H9 (cell line): ENCODE measurements at regions not wholly inside any gene's neighbourhood (a gene's known extent, or its start where the extent isn't known, plus 50 kb on each side); places are given as distances from the start of the nearest gene placed in this dataset.

Experiments used
- DNase-seq: peaks from one replicate; pipeline ENCODE4 v3.0.0-alpha.2; 2017
- H2AFZ ChIP-seq: one replicate; pipeline ENCODE4 v1.6.1; 2013; ENCODE audit warnings: mild to moderate bottlenecking, low read length, control low read depth, moderate library complexity
- H2AK5ac ChIP-seq: 2 replicates; pipeline ENCODE4 v1.6.1; 2013; ENCODE audit warnings: low read length, control low read depth, mixed read lengths; ENCODE audit not compliant: insufficient read length
- H2BK120ac ChIP-seq: one replicate; pipeline ENCODE4 v1.6.1; 2013; ENCODE audit warnings: low read depth, mild to moderate bottlenecking, low read length, control low read depth, inconsistent platforms; ENCODE audit not compliant: poor library complexity, severe bottlenecking
- H2BK12ac ChIP-seq: 2 replicates; pipeline ENCODE4 v1.6.1; 2013; ENCODE audit warnings: low read length, control low read depth, mixed read lengths, low read depth; ENCODE audit not compliant: insufficient read length
- H2BK15ac ChIP-seq: 2 replicates; pipeline ENCODE4 v1.6.1; 2013; ENCODE audit warnings: low read depth, low read length, control low read depth
- H2BK20ac ChIP-seq: one replicate; pipeline ENCODE4 v1.6.1; 2013; ENCODE audit warnings: low read depth, mild to moderate bottlenecking, low read length, control low read depth, inconsistent platforms; ENCODE audit not compliant: poor library complexity, severe bottlenecking
- H2BK5ac ChIP-seq: 2 replicates; pipeline ENCODE4 v1.6.1; 2013; ENCODE audit warnings: low read length, control low read depth, mixed read lengths; ENCODE audit not compliant: insufficient read length
- H3K14ac ChIP-seq: 2 replicates; pipeline ENCODE4 v1.6.1; 2013; ENCODE audit warnings: low read length, control low read depth; ENCODE audit not compliant: insufficient read depth
- H3K18ac ChIP-seq: 2 replicates; pipeline ENCODE4 v1.6.1; 2013; ENCODE audit warnings: low read depth, mild to moderate bottlenecking, mixed read lengths, low read length, control low read depth; ENCODE audit not compliant: insufficient read length
- H3K23ac ChIP-seq: 2 replicates; pipeline ENCODE4 v1.6.1; 2013; ENCODE audit warnings: low read length, control low read depth, mixed read lengths, low read depth; ENCODE audit not compliant: insufficient read length
- H3K23me2 ChIP-seq: 2 replicates; pipeline ENCODE4 v1.6.1; 2013; ENCODE audit warnings: low read depth, mild to moderate bottlenecking, mixed read lengths, low read length, control low read depth; ENCODE audit not compliant: insufficient read length, poor library complexity, severe bottlenecking
- H3K27ac ChIP-seq: 2 replicates; pipeline ENCODE4 v1.5.1; 2013; ENCODE audit warnings: low read length, control low read depth, mixed read lengths, low read depth; ENCODE audit not compliant: insufficient read length
- H3K27me3 ChIP-seq: 2 replicates; pipeline ENCODE4 v1.6.1; 2013; ENCODE audit warnings: low read length, control low read depth, inconsistent platforms; ENCODE audit not compliant: insufficient read depth
- H3K4ac ChIP-seq: 2 replicates; pipeline ENCODE4 v1.6.1; 2013; ENCODE audit warnings: low read depth, mild to moderate bottlenecking, control low read depth, inconsistent platforms, low read length, moderate library complexity
- H3K4me1 ChIP-seq: 2 replicates; pipeline ENCODE4 v1.6.1; 2013; ENCODE audit warnings: low read length, control low read depth, inconsistent platforms; ENCODE audit not compliant: insufficient read depth
- H3K4me2 ChIP-seq: 2 replicates; pipeline ENCODE4 v1.6.1; 2013; ENCODE audit warnings: low read length, control low read depth, mixed read lengths; ENCODE audit not compliant: insufficient read length, insufficient read depth
- H3K56ac ChIP-seq: 2 replicates; pipeline ENCODE4 v1.6.1; 2013; ENCODE audit warnings: low read depth, mild to moderate bottlenecking, mixed read lengths, low read length, control low read depth; ENCODE audit not compliant: insufficient read length
- H3K79me1 ChIP-seq: 2 replicates; pipeline ENCODE4 v1.6.1; 2013; ENCODE audit warnings: low read depth, mild to moderate bottlenecking, moderate library complexity, low read length, control low read depth, inconsistent platforms; ENCODE audit not compliant: insufficient read depth, poor library complexity, severe bottlenecking
- H3K79me2 ChIP-seq: 2 replicates; pipeline ENCODE4 v1.6.1; 2013; ENCODE audit warnings: low read length, control low read depth, inconsistent platforms; ENCODE audit not compliant: insufficient read depth
- H3K9ac ChIP-seq: 2 replicates; pipeline ENCODE4 v1.6.1; 2013; ENCODE audit warnings: low read length, control low read depth, mixed read lengths; ENCODE audit not compliant: insufficient read length; ENCODE audit errors: extremely low read depth
- H3K9me3 ChIP-seq: one replicate; pipeline ENCODE4 v1.6.1; 2013; ENCODE audit warnings: low read depth, low read length, inconsistent platforms; ENCODE audit not compliant: control insufficient read depth
- H3T11ph ChIP-seq: one replicate; pipeline ENCODE4 v1.6.1; 2013; ENCODE audit warnings: mild to moderate bottlenecking, low read length, control low read depth, inconsistent platforms
- H4K20me1 ChIP-seq: one replicate; pipeline ENCODE4 v1.6.1; 2013; ENCODE audit not compliant: control insufficient read depth, insufficient read length, insufficient read depth
- H4K5ac ChIP-seq: 2 replicates; pipeline ENCODE4 v1.6.1; 2013; ENCODE audit warnings: low read depth, mild to moderate bottlenecking, mixed read lengths, low read length, control low read depth; ENCODE audit not compliant: insufficient read length
- H4K8ac ChIP-seq: replicated peaks from 2 replicates; pipeline ENCODE4 v1.6.1; 2013; ENCODE audit warnings: low read length, control low read depth, mixed read lengths, low read depth; ENCODE audit not compliant: insufficient read length
- H4K91ac ChIP-seq: 2 replicates; pipeline ENCODE4 v1.6.1; 2013; ENCODE audit warnings: low read depth, mild to moderate bottlenecking, moderate library complexity, mixed read lengths, low read length, control low read depth; ENCODE audit not compliant: insufficient read length
- H3K27ac Mint-ChIP-seq, 3 experiments: 2 replicates in 2 of 3; 3 replicates in 1 of 3; pipeline ENCODE4 v1.8.0; 2020 to 2021; ENCODE audit warnings: mixed read lengths in 3 of 3, mild to moderate bottlenecking in 1 of 3, moderate library complexity in 1 of 3
- H3K27me3 Mint-ChIP-seq: 2 replicates; pipeline ENCODE4 v1.8.0; 2021; ENCODE audit warnings: low read depth, mild to moderate bottlenecking, moderate library complexity, mixed read lengths
- H3K36me3 Mint-ChIP-seq, 3 experiments: 2 replicates in 2 of 3; 3 replicates in 1 of 3; pipeline ENCODE4 v1.8.0; 2020 to 2021; ENCODE audit warnings: low read depth in 3 of 3, mixed read lengths in 3 of 3; ENCODE audit not compliant: insufficient read depth in 1 of 3
- H3K4me1 Mint-ChIP-seq, 2 experiments: 2 replicates each; pipeline ENCODE4 v1.8.0; 2020; ENCODE audit warnings: mixed read lengths in 2 of 2
- H3K4me3 Mint-ChIP-seq, 2 experiments: 2 replicates in 1 of 2; 3 replicates in 1 of 2; pipeline ENCODE4 v1.8.0; 2020 to 2021; ENCODE audit warnings: mild to moderate bottlenecking in 2 of 2, mixed read lengths in 2 of 2, moderate library complexity in 1 of 2
- H3K9me3 Mint-ChIP-seq, 2 experiments: 2 replicates in 1 of 2; 3 replicates in 1 of 2; pipeline ENCODE4 v1.8.0; 2020; ENCODE audit warnings: mild to moderate bottlenecking in 2 of 2, mixed read lengths in 2 of 2, moderate library complexity in 1 of 2
- CTCF ChIP-seq: fragments of 200-600 bp; sonication (generic); conservative IDR thresholded peaks from 3 replicates; pipeline ENCODE4 v1.8.0; 2021; ENCODE audit warnings: antibody characterized with exemption, mild to moderate bottlenecking
- WGBS: extraction: QIAGEN DNeasy Blood & Tissue Kit; methylation state at CpG from one replicate; pipeline ENCODE4 v1.1.7; 2013; ENCODE audit warnings: missing lambda C conversion rate, low lambda C conversion rate, mixed read lengths; ENCODE audit not compliant: insufficient read length; ENCODE audit errors: extremely low coverage; 5-methylcytosine and 5-hydroxymethylcytosine counted together

GRCh38 chr16:49057936-49058335 lies 223.7 kb downstream of the CBLN1 start:
- no peak overlapping the region for H3K4me3 Mint-ChIP-seq

More at GRCh38 chr16:49057936-49058335, 223.7 kb downstream of the CBLN1 start:
- no peak overlapping the region for H3K9ac ChIP-seq
- no peak overlapping the region for H3K18ac ChIP-seq
- no peak overlapping the region for H4K8ac ChIP-seq
- no peaks in the 10 kb centered on the region for H4K20me1 ChIP-seq
- H2BK20ac ChIP-seq: no peak overlapping the region
- H3K79me1 ChIP-seq: no peaks in the 10 kb centered on the region
- no peaks in the 10 kb centered on the region for H3K79me2 ChIP-seq
- H3K4me1 Mint-ChIP-seq: peaks cover 14 to 26% of the 10 kb centered on the region in 2 experiments
- H3K14ac ChIP-seq: no peak overlapping the region
- H4K91ac ChIP-seq: no peak overlapping the region
- no peak overlapping the region for H2AK5ac ChIP-seq
- H3T11ph ChIP-seq: no peak overlapping the region
- no peak overlapping the region for H2AFZ ChIP-seq
- H3K27ac Mint-ChIP-seq: no peak overlapping the region
- H3K4ac ChIP-seq: no peak overlapping the region
- no peaks in the 10 kb centered on the region; the same call in 1 of the 2 replicates for H3K27me3 Mint-ChIP-seq
- no peak overlapping the region for H2BK15ac ChIP-seq
- no peak for TF ChIP-seq CTCF
- no peak overlapping the region for H2BK5ac ChIP-seq
- H2BK12ac ChIP-seq: no peak overlapping the region
- no peaks in the 10 kb centered on the region for H3K27me3 ChIP-seq
- no CpG with 5 or more reads among the region's 4 CpGs for WGBS
- no peak overlapping the region for H2BK120ac ChIP-seq
- no peak overlapping the region for H3K4me2 ChIP-seq
- H3K4me1 ChIP-seq: peaks cover 6% of the 10 kb centered on the region; the same call in 1 of the 2 replicates
- no peaks in the 10 kb centered on the region for H3K36me3 Mint-ChIP-seq
- no peak overlapping the region for H3K56ac ChIP-seq
- H4K5ac ChIP-seq: no peak overlapping the region
- H3K9me3 Mint-ChIP-seq: no peaks in the 10 kb centered on the region
- no peak overlapping the region for H3K27ac ChIP-seq
- H3K9me3 ChIP-seq: no peaks in the 10 kb centered on the region
- no peaks in the 10 kb centered on the region for H3K23me2 ChIP-seq
- H3K23ac ChIP-seq: no peak overlapping the region
- DNase-seq: no peak
